Liver (tissue), 8 donors: ENCODE measurements at regions not wholly inside any gene's neighbourhood (a gene's known extent, or its start where the extent isn't known, plus 50 kb on each side); places are given as distances from the start of the nearest gene placed in this dataset.

ENCODE experiments used
- DNase-seq: peaks from one replicate; pipeline ENCODE4 v3.0.0-alpha.2; 2017; ENCODE audit warnings: low spot score
- H3K27ac ChIP-seq, 2 donors: one replicate each; pipeline ENCODE4 v1.7.0; 2013; ENCODE audit warnings: inconsistent platforms in 2 of 2, low read length in 2 of 2, control low read depth in 1 of 2, low read depth in 1 of 2, mild to moderate bottlenecking in 1 of 2
- H3K27me3 ChIP-seq, 4 donors: one replicate each; pipeline versions ENCODE4 v1.6.1 to v1.7.0; 2013; ENCODE audit warnings: low read length in 3 of 4, inconsistent platforms in 1 of 4, mild to moderate bottlenecking in 1 of 4, moderate library complexity in 1 of 4; ENCODE audit not compliant: control insufficient read depth in 4 of 4, insufficient read depth in 4 of 4
- H3K36me3 ChIP-seq, 4 donors: one replicate each; pipeline versions ENCODE4 v1.6.1 to v1.7.0; 2013; ENCODE audit warnings: low read length in 3 of 4, mild to moderate bottlenecking in 3 of 4, low read depth in 1 of 4, moderate library complexity in 1 of 4; ENCODE audit not compliant: control insufficient read depth in 4 of 4, insufficient read depth in 3 of 4
- H3K4me1 ChIP-seq, 4 donors: one replicate each; pipeline versions ENCODE4 v1.6.1 to v1.7.0; 2013; ENCODE audit warnings: low read length in 3 of 4, mild to moderate bottlenecking in 3 of 4, moderate library complexity in 1 of 4; ENCODE audit not compliant: control insufficient read depth in 4 of 4, insufficient read depth in 4 of 4
- H3K4me3 ChIP-seq, 3 donors: one replicate each; pipeline versions ENCODE4 v1.6.1 to v1.7.0; 2013; ENCODE audit warnings: low read length in 3 of 3, control low read depth in 1 of 3, low read depth in 1 of 3, mild to moderate bottlenecking in 1 of 3
- H3K9ac ChIP-seq, 2 donors: one replicate each; pipeline ENCODE4 v1.7.0; 2013; ENCODE audit warnings: low read length in 2 of 2, mild to moderate bottlenecking in 2 of 2, moderate library complexity in 2 of 2, control low read depth in 1 of 2, low read depth in 1 of 2
- H3K9me3 ChIP-seq, 4 donors: one replicate each; pipeline versions ENCODE4 v1.6.1 to v1.7.0; 2013; ENCODE audit warnings: low read length in 3 of 4; ENCODE audit not compliant: control insufficient read depth in 4 of 4
- EGR1 ChIP-seq, 2 donors: IDR thresholded peaks; 2 replicates each; pipeline ENCODE4 v1.6.1; 2016 to 2018; ENCODE audit warnings: antibody characterized with exemption in 2 of 2, low read depth in 2 of 2
- FOXA2 ChIP-seq: IDR thresholded peaks from 2 replicates; pipeline ENCODE4 v1.6.1; 2016; ENCODE audit warnings: antibody characterized with exemption
- GABPA ChIP-seq, 2 donors: IDR thresholded peaks in 1 of 2; conservative IDR thresholded peaks in 1 of 2; 2 replicates each; pipeline ENCODE4 v1.6.1; 2016; ENCODE audit warnings: antibody characterized with exemption in 2 of 2, mild to moderate bottlenecking in 1 of 2, moderate library complexity in 1 of 2
- HNF4A ChIP-seq, 2 donors: conservative IDR thresholded peaks; 2 replicates each; pipeline ENCODE4 v1.6.1; 2016; ENCODE audit warnings: antibody characterized with exemption in 2 of 2, mild to moderate bottlenecking in 2 of 2
- HNF4G ChIP-seq: IDR thresholded peaks from 2 replicates; pipeline ENCODE4 v1.6.1; 2016; ENCODE audit warnings: antibody characterized with exemption
- JUND ChIP-seq, 2 donors: IDR thresholded peaks; 2 replicates each; pipeline ENCODE4 v1.6.1; 2016; ENCODE audit warnings: antibody characterized with exemption in 2 of 2
- NR2F2 ChIP-seq: IDR thresholded peaks from 2 replicates; pipeline ENCODE4 v1.6.1; 2016; ENCODE audit warnings: antibody characterized with exemption
- RAD21 ChIP-seq, 2 donors: IDR thresholded peaks; 2 replicates each; pipeline ENCODE4 v1.6.1; 2016; ENCODE audit warnings: antibody characterized with exemption in 2 of 2, mild to moderate bottlenecking in 2 of 2
- RXRA ChIP-seq, 2 donors: IDR thresholded peaks; 2 replicates each; pipeline ENCODE4 v1.6.1; 2017 to 2018; ENCODE audit warnings: antibody characterized with exemption in 2 of 2, mild to moderate bottlenecking in 1 of 2
- SP1 ChIP-seq: IDR thresholded peaks from 2 replicates; pipeline ENCODE4 v1.6.1; 2018; ENCODE audit warnings: antibody characterized with exemption, mild to moderate bottlenecking
- YY1 ChIP-seq: IDR thresholded peaks from 2 replicates; pipeline ENCODE4 v1.6.1; 2016; ENCODE audit warnings: antibody characterized with exemption, mild to moderate bottlenecking
- WGBS: extraction: QIAGEN DNeasy Blood & Tissue Kit; methylation state at CpG from one replicate; pipeline ENCODE4 v1.1.7; 2013; 5-methylcytosine and 5-hydroxymethylcytosine counted together
- TF ChIP-seq, protein P1 (sequence below): IDR thresholded peaks from 2 replicates; pipeline ENCODE4 v1.6.1; 2016; ENCODE audit warnings: antibody characterized with exemption
- TF ChIP-seq, protein P2 (sequence below): IDR thresholded peaks from 2 replicates; pipeline ENCODE4 v1.6.1; 2016; ENCODE audit warnings: antibody characterized with exemption
- TF ChIP-seq, protein P3 (sequence below): IDR thresholded peaks from 2 replicates; pipeline ENCODE4 v1.6.1; 2016; ENCODE audit warnings: antibody characterized with exemption, mild to moderate bottlenecking
- TF ChIP-seq, protein P4 (sequence below): IDR thresholded peaks from 2 replicates; pipeline ENCODE4 v1.6.1; 2016; ENCODE audit warnings: antibody characterized with exemption
- TF ChIP-seq, protein P5 (sequence below): fragments of 150-350 bp; IDR thresholded peaks from 2 replicates; pipeline ENCODE4 v1.5.1; 2017; ENCODE audit warnings: improper control_type of control experiment, low read depth, low read length; ENCODE audit not compliant: missing input control
- donor health status: healthy.
- donor health status: healthy.
- donor health status: healthy.
- donor health status: healthy.
- donor health status: healthy.

DNA sequence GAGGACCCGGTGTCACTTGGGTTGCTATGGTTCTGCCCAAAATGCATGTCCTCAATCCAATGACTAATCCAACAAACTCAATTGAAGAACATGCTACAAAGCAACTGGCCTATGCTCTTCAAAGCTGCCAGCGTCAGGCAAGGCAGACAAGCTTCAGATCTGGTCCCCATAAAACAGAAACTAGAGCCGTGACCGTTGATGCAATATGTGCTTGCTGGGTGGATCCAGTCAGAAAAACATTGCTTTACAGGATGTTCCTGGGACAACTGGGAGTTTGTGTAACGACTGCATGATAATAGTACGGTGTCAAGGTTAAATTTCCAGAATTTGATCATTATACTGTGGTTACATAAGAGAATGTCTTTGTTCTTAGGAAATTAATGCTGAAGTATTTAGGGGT, 120.7 kb upstream of the CTBP2 start:
- Histone ChIP-seq H3K4me3 (no peak overlapping the region), H3K36me3 (no peaks in the 10 kb centered on the region), H3K9me3 (peaks cover 0 to 7% (median 3%) of the 10 kb centered on the region in 4 donors), H3K9ac (no peak overlapping the region), H3K4me1 (no peaks in the 10 kb centered on the region), H3K27me3 (peaks cover 0 to 9% (median 0%) of the 10 kb centered on the region in 4 donors), H3K27ac (no peak overlapping the region)
- WGBS: 58% methylated on average over 6 of the region's 6 CpGs
- no peak for DNase-seq
- TF ChIP-seq SP1 (no peak), RAD21 (IDR thresholded peaks at IDR 0.05) (no peak), NR2F2 (no peak), EGR1 (IDR thresholded peaks at IDR 0.05; ENCODE audit: low read depth in 2 of 2) (no peak), HNF4G (no peak), GABPA (IDR thresholded peaks at IDR 0.05 in 1 of 2, conservative IDR thresholded peaks at IDR 0.05 in 1 of 2) (no peak), JUND (IDR thresholded peaks at IDR 0.05) (no peak), YY1 (no peak), HNF4A (conservative IDR thresholded peaks at IDR 0.05) (no peak), RXRA (IDR thresholded peaks at IDR 0.05) (no peak), FOXA2 (no peak)
- TF ChIP-seq, protein P1, sequence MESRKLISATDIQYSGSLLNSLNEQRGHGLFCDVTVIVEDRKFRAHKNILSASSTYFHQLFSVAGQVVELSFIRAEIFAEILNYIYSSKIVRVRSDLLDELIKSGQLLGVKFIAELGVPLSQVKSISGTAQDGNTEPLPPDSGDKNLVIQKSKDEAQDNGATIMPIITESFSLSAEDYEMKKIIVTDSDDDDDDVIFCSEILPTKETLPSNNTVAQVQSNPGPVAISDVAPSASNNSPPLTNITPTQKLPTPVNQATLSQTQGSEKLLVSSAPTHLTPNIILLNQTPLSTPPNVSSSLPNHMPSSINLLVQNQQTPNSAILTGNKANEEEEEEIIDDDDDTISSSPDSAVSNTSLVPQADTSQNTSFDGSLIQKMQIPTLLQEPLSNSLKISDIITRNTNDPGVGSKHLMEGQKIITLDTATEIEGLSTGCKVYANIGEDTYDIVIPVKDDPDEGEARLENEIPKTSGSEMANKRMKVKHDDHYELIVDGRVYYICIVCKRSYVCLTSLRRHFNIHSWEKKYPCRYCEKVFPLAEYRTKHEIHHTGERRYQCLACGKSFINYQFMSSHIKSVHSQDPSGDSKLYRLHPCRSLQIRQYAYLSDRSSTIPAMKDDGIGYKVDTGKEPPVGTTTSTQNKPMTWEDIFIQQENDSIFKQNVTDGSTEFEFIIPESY: no peak
- TF ChIP-seq, protein P2, sequence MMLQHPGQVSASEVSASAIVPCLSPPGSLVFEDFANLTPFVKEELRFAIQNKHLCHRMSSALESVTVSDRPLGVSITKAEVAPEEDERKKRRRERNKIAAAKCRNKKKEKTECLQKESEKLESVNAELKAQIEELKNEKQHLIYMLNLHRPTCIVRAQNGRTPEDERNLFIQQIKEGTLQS: no peak
- TF ChIP-seq, protein P3, sequence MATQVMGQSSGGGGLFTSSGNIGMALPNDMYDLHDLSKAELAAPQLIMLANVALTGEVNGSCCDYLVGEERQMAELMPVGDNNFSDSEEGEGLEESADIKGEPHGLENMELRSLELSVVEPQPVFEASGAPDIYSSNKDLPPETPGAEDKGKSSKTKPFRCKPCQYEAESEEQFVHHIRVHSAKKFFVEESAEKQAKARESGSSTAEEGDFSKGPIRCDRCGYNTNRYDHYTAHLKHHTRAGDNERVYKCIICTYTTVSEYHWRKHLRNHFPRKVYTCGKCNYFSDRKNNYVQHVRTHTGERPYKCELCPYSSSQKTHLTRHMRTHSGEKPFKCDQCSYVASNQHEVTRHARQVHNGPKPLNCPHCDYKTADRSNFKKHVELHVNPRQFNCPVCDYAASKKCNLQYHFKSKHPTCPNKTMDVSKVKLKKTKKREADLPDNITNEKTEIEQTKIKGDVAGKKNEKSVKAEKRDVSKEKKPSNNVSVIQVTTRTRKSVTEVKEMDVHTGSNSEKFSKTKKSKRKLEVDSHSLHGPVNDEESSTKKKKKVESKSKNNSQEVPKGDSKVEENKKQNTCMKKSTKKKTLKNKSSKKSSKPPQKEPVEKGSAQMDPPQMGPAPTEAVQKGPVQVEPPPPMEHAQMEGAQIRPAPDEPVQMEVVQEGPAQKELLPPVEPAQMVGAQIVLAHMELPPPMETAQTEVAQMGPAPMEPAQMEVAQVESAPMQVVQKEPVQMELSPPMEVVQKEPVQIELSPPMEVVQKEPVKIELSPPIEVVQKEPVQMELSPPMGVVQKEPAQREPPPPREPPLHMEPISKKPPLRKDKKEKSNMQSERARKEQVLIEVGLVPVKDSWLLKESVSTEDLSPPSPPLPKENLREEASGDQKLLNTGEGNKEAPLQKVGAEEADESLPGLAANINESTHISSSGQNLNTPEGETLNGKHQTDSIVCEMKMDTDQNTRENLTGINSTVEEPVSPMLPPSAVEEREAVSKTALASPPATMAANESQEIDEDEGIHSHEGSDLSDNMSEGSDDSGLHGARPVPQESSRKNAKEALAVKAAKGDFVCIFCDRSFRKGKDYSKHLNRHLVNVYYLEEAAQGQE: no peak
- TF ChIP-seq, protein P4, sequence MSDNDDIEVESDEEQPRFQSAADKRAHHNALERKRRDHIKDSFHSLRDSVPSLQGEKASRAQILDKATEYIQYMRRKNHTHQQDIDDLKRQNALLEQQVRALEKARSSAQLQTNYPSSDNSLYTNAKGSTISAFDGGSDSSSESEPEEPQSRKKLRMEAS: no peak
- TF ChIP-seq, protein P5, sequence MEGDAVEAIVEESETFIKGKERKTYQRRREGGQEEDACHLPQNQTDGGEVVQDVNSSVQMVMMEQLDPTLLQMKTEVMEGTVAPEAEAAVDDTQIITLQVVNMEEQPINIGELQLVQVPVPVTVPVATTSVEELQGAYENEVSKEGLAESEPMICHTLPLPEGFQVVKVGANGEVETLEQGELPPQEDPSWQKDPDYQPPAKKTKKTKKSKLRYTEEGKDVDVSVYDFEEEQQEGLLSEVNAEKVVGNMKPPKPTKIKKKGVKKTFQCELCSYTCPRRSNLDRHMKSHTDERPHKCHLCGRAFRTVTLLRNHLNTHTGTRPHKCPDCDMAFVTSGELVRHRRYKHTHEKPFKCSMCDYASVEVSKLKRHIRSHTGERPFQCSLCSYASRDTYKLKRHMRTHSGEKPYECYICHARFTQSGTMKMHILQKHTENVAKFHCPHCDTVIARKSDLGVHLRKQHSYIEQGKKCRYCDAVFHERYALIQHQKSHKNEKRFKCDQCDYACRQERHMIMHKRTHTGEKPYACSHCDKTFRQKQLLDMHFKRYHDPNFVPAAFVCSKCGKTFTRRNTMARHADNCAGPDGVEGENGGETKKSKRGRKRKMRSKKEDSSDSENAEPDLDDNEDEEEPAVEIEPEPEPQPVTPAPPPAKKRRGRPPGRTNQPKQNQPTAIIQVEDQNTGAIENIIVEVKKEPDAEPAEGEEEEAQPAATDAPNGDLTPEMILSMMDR: no peak

DNA sequence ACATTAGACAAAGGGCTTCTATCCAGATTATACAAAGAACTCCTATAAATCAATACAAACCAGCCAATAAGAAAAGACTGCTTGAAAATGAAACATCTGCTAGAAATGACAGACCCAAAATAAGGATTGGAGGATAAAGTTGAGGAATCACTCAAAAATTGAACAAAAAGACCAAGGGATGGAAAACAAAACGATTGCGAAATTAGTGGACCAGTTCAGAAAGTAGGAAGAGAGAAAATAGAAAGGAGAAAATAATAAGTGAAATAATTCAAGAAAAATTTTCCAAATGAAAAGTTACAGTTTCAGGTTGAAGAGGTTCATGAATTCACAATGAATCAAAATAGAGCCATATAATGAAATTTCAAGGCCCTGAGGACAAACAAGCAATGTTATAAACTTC, 115.8 kb upstream of the CTBP2 start:
- H3K9me3 ChIP-seq: peaks cover 0 to 3% (median 0%) of the 10 kb centered on the region in 4 donors
- H3K4me1 ChIP-seq: no peaks in the 10 kb centered on the region
- no peaks in the 10 kb centered on the region for H3K36me3 ChIP-seq
- no peak for DNase-seq
- 83% methylated on average over 2 of the region's 2 CpGs for WGBS
- no peak overlapping the region for H3K27ac ChIP-seq
- H3K4me3 ChIP-seq: no peak overlapping the region
- no peak overlapping the region for H3K9ac ChIP-seq
- no peaks in the 10 kb centered on the region for H3K27me3 ChIP-seq
- TF ChIP-seq, protein P3: no peak
- TF ChIP-seq NR2F2: no peak
- TF ChIP-seq HNF4G: no peak
- TF ChIP-seq, protein P4: no peak
- TF ChIP-seq, protein P5: no peak
- TF ChIP-seq RAD21 (IDR thresholded peaks at IDR 0.05): no peak
